ELF-1 (cell line): ENCODE measurements at regions not wholly inside any gene's neighbourhood (a gene's known extent, or its start where the extent isn't known, plus 50 kb on each side); places are given as distances from the start of the nearest gene placed in this dataset.

Experiments
- DNase-seq: peaks from one replicate; pipeline ENCODE4 v3.0.0-alpha.2; 2016; ENCODE audit warnings: low read depth, low spot score

DNA sequence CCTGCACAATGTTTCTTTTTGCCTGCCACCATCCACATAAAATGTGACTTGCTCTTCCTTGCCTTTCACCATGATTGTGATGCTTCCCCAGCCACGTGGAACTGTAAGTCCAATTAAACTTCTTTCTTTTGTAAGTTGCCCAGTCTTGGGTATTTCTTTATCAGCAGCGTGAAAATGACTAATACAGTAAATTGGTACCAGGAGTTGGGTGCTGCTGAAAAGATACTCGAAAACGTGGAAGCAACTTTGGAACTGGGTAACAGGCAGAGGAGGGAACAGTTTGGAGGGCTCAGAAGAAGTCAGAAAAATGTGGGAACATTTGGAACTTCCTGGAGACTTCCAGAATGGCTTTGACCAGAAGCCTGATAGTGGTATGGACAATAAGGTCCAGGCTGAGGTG is 425.3 kb downstream of the GPATCH2 start:
- DNase-seq: no peak

DNA sequence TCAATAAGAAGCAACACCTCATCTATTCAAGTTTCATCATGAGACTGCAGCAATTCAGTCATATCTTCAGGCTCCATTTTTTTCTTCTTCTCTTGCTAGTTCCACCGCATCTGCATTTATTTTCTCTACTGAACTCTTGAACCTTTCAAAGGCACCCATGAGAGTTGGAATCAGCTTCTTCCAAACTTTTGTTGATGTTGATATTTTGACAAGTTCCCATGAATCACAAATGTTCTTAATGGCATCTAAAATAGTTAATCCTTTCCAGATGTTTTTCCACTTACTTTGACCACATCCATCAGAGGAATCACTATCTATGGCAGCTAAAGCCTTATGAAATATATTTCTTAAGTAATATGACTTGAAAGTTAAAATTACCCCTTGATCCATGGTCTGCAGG is 434.3 kb downstream of the GPATCH2 start:
- no peak for DNase-seq

GRCh38 chr1:217193151-217193550 is 437.7 kb downstream of the GPATCH2 start:
- DNase-seq: no peak

DNA sequence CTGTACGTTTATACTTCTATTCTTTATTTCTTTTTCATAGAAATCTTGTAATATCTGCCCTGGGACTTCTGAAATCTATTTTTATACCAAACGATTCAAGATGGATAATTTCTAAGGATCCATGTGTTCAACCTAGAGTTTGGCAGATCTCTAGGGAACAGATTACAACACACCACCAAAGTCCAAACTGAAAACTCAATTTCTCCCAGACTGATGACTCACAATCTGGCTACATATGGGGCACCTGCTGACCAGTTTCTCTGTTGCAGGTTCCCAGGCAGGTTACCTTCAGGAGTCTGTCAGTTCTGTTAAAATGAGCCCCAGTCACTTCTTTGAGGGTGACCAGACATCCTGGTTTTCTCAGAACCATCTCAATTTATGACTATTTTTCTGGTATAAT is 439.4 kb downstream of the GPATCH2 start:
- no peak for DNase-seq

DNA sequence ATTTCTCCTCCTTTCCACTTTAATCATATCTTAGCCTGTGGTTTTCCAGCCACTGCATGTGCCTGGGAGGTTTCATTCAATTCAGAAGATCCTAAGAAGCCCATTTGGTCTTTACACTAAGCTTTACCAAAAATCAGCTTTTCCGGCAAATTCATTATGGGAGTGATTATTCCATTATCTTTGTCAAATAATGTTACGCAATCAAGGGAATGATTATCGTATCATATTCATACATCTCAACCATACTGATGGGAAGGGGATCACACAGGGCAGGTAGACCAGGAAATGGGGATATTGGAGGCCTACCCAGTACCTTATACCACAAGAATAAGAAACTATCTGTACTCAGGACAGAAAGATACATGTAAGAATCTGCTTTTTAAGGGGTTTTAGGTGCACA is 440.5 kb downstream of the GPATCH2 start:
- DNase-seq: no peak

DNA sequence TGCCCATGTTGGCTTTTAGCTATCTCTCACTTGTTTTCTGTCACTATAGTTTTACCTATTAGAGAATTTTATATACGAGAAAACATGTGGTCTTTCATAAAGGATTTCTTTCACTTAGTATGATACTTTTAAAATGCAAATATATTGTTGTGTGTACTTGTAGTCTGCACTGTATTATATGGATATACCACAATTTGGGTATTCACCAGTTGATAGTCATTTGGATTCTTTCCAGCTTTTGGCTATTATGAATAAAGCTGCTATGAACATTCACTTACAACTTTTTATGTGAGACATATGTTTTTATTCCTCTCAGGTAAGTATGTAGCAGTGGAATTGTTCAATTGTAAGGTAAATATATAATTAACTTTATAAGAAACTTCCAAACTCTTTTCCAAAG is 441.5 kb downstream of the GPATCH2 start:
- no peak for DNase-seq

DNA sequence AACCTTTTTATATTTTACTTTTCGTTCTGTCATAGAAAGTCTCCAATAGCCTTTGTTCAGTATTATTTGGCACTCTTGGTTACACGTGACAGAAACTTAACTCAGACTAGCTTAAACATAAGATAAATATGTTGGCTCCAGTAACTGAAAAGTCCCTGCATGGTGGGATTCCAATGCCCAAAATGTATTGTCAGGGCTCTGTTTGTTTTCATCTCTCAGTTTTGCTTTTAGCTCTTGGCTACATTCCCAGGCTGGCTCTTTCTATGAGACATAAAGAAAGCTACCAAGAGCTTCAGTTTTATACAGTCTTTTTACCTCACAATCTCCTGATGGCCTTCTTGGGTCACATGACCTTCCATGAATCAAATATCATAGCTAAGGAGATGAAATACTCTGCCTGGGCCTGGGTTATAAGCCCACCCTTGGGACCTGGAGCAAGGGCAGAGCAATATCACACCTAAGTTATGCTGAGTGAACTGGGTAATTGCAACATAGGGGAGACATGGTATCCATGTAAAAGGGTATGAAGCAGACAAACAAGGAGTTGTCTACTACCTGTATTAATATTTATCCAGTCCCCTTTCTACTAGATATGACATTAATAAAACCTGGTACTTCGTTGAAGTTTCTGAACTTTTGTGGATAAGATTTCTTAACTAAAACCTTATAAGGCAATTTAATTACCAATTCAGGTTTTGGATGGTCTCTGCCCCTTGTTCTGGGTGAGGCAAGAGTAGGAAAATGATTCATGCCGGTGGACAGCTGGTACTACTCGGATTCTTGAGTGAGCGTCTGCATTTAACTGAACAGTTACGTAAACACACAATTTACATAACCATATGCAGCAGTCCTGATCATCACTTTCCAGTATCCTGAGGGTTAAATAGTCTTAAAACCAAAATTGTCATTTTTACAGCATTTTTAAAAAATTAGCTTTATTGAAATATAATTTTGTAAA is 442.3 kb downstream of the GPATCH2 start:
- DNase-seq: no peak

DNA sequence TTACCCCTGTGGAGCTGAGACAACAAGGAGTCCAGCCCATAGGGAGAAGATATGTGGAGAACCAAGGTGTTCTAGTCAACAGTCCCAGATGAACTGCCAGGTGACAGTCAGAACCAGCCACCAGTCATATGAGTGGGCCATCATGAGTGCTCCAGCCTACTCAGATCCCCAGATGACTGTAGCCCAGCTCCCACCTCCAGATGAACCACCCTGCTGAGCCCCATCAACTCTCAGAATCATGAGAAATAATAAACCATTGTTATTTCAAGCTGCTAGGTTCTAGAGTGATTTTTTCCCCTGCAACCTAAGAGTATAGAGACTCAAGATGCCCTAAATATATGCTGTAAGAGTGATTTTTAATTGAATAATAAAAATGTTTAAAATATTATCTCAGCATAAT is 444.2 kb downstream of the GPATCH2 start:
- DNase-seq: no peak

DNA sequence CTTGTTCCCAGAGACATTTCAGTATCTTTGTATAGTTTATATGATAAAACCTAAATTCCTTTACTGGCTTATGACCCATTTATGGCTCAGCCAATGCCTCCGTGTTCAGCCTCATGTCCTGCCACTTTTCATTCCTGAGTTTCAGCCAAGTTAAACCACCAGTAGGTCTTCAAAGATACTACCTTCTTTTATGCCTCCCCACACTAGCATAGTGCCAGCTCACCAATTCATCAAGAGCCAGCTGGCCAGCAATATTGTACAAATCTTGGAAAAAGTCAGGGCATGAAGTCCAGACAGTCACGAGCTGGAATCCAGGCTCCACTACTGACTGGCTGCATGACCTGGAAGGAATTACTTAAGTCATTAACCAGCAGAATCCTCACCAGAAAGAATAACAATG is 446.0 kb downstream of the GPATCH2 start:
- DNase-seq: no peak

DNA sequence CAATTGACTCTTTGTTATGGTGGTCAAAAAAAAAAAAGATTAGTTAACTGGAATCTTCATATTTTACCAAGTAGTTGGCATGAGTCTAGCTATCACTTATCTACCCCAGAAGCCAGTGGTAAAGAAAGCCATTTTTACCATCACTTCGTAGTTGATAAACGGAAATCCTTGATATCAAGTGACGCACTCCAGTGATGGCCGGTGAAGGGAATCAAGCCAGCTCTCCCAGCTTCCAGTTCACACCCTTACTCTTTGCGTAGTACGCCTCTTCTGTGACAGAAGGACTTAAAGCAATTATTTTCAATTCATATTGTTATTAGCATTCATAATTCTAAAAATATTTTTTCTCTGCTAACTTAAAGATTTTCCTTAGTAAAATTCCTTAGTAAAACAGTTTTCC is 447.9 kb downstream of the GPATCH2 start:
- no peak for DNase-seq

DNA sequence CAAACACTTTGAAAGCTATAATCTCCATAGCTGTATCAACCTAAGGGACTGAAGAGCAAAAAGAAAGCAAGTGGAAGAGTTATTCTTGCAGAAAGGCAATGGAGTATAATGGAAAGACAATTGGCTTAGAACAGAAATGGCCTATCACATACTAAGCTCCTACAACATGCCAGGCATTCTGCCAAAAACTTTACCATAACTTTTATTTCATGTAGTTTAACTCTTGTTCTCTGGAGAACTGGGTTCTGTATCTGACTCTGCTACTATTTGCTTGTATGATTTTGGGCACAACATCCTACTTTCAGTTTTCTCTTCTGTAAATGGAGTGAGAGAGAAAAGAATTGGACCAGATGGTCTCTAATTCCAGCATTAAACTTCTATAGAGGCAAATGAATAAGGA is 449.1 kb downstream of the GPATCH2 start:
- DNase-seq: no peak

GRCh38 chr1:217181176-217181746 is 449.6 kb downstream of the GPATCH2 start:
- no peak for DNase-seq

DNA sequence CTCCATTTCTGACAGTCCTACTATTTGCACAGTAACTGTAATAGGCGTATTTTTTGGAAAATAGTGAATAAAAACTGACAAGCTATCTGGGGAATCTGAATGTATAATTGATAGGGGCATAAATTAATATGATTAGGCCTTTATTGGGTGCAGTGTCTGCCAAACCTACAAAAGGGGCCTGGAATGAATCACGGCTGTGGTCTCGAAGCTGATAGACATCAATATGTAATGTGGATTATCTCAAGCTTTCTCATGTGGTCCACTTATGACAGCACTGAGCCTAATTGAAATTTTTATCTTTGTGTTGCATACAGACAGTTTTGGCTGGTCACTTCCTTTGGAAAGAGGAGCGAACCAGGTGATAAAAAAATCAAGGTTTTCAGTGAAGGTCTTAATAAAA is 450.4 kb downstream of the GPATCH2 start:
- no peak for DNase-seq

DNA sequence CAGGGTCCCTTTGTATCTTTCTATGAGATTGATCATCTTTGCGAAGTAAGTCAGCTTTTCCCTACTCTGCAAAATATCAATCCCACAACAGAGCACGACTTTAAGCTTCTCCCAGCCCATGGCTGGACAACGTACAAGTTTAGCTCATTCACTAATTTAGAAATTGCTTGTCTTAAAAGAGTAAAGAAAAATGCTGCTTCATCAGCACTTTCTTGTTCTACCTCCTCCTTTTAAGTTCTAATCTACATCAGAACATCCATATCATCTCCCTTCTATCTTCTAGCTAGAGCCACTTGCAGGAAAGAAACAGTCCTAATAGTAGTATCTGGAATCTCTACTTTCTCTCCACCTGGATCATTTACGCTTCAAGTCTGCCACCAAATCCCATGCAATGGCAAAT is 441.2 kb upstream of the ESRRG start:
- no peak for DNase-seq

DNA sequence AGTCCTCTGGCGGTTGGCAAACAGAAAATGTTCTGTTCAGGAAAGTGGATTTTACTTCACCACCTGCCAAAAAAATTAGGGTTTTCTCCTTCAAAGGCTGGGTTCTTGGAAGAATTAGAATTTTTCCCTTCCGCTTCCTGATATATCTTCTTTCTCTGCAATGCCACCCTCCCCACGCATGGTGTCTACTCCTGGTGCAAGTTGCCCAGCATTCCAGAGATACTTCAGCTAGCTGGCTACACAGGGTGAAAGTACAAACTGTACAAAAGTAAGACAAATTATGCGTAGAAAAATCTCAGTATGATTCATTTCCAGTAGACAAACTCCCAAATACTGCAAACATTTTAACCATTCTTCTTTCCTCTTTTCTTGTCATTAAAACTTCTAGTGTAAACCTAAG is 430.1 kb upstream of the ESRRG start:
- no peak for DNase-seq

GRCh38 chr1:217150366-217150765 is 427.1 kb upstream of the ESRRG start:
- DNase-seq: no peak

DNA sequence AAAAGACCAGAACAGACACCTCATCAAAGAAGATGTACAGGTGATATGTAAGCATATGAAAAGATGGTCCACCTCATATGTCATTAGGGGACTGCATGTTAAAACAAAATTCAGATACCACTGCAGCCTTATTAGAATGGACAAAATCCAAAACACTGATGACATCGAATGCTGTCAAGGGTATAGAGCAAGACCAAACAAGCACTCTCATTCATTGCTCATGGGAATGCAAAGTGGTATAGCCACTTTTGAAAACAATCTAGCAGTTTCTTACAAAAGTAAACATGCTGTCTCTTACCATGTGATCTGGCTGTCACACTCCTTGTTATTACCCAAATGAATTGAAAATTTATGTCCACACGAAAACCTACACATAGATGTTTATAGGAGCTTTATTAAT is 426.6 kb upstream of the ESRRG start:
- no peak for DNase-seq

- DNase-seq: no peak
These were observed 418.5 kb upstream of the ESRRG start for GRCh38 chr1:217141711-217142110.

GRCh38 chr1:217140041-217140901 is 417.0 kb upstream of the ESRRG start:
- peak; percentile 49 for DNase-seq

DNA sequence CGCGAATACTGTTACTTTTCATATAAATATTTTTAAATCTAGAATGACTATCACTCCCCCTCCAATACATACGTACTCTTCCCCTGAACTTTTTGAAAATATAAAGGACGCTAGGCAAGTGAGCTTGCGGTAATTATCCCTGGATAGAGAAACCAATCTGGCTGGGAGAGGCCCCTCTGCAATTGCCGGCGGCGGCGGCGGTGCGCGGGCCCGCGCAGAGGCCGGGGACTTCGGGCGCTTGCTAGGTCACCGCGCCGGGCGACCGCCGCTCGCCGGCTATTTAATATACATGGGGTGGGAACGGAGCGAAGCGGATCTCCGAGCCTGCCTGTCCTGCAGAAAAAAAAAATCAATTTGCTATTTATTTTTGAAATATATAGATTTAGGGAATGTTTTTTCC is 416.3 kb upstream of the ESRRG start:
- peak; percentile 42 for DNase-seq

- DNase-seq: peak; percentile 15
These were observed 415.7 kb upstream of the ESRRG start for GRCh38 chr1:217138799-217139466.
